HG03442 (cell line): ENCODE measurements at regions not wholly inside any gene's neighbourhood (a gene's known extent, or its start where the extent isn't known, plus 50 kb on each side); places are given as distances from the start of the nearest gene placed in this dataset.
"Not testable (repeated sequence)": the region's sequence is repeated elsewhere in the genome, so short reads cannot be mapped to it uniquely, and the experiment has no call there.

Source experiments
- ATAC-seq: cut with Tn5 transposase; IDR thresholded peaks from one replicate; pipeline ENCODE4 v1.9.1; 2021; ENCODE audit warnings: mild to moderate bottlenecking, moderate library complexity; ENCODE audit not compliant: unreplicated experiment

GRCh38 chr6:163702736-163703135, 288.2 kb downstream of the QKI start:
- ATAC-seq: no peak

- no peak for ATAC-seq
Measured at GRCh38 chr6:163701762-163702161, 287.2 kb downstream of the QKI start.

- no peak for ATAC-seq
Measured at GRCh38 chr6:163698086-163698485, 283.6 kb downstream of the QKI start.

GRCh38 chr6:163696311-163696710, 281.8 kb downstream of the QKI start:
- not testable (repeated sequence) for ATAC-seq

GRCh38 chr6:163695414-163695864, 280.9 kb downstream of the QKI start:
- ATAC-seq: peak; percentile 44

GRCh38 chr6:163694988-163695398, 280.5 kb downstream of the QKI start:
- ATAC-seq: no peak

GRCh38 chr6:163694072-163694471, 279.6 kb downstream of the QKI start:
- no peak for ATAC-seq

GRCh38 chr6:163691049-163691448, 276.5 kb downstream of the QKI start:
- ATAC-seq: no peak

- ATAC-seq: no peak
Measured at GRCh38 chr6:163688739-163689362, 274.3 kb downstream of the QKI start.

- ATAC-seq: no peak
Measured at GRCh38 chr6:163687075-163687474, 272.6 kb downstream of the QKI start.

- ATAC-seq: no peak
Measured at GRCh38 chr6:163686301-163686700, 271.8 kb downstream of the QKI start.

- no peak for ATAC-seq
Measured at GRCh38 chr6:163683105-163683622, 268.6 kb downstream of the QKI start.

- no peak for ATAC-seq
Measured at GRCh38 chr6:163679753-163680152, 265.2 kb downstream of the QKI start.

- no peak for ATAC-seq
Measured at GRCh38 chr6:163679012-163679660, 264.6 kb downstream of the QKI start.

- no peak for ATAC-seq
Measured at GRCh38 chr6:163675611-163676010, 261.1 kb downstream of the QKI start.

GRCh38 chr6:163672710-163673109, 258.2 kb downstream of the QKI start:
- no peak for ATAC-seq

GRCh38 chr6:163671791-163672190, 257.3 kb downstream of the QKI start:
- ATAC-seq: no peak

- ATAC-seq: no peak
Measured at GRCh38 chr6:163671355-163671754, 256.8 kb downstream of the QKI start.

GRCh38 chr6:163670336-163670735, 255.8 kb downstream of the QKI start:
- no peak for ATAC-seq

GRCh38 chr6:163668061-163668426, 253.5 kb downstream of the QKI start:
- peak; percentile 41 for ATAC-seq

GRCh38 chr6:163667372-163668060, 253.0 kb downstream of the QKI start:
- peak; percentile 96 for ATAC-seq

GRCh38 chr6:163665464-163665863, 250.9 kb downstream of the QKI start:
- ATAC-seq: no peak
